AG04450 (cell line): ENCODE measurements at regions not wholly inside any gene's neighbourhood (a gene's known extent, or its start where the extent isn't known, plus 50 kb on each side); places are given as distances from the start of the nearest gene placed in this dataset.

Experiments used
- CTCF ChIA-PET: fragments of 300-600, 350-600 bp; formaldehyde crosslinking; extraction: SDS; loops from one replicate; lab custom pipeline; 2022; ENCODE audit warnings: antibody characterized with exemption, inconsistent platforms; lab: Charles Lee
- POLR2A ChIA-PET: fragments of 350-600 bp; formaldehyde crosslinking; extraction: SDS; loops from one replicate; lab custom pipeline; 2021; ENCODE audit warnings: antibody characterized with exemption, inconsistent platforms; lab: Yijun Ruan, JAX
- DNase-seq: peaks from one replicate; pipeline ENCODE4 v3.0.0-alpha.2; 2011; ENCODE audit warnings: low read depth, low spot score
- H3K27ac ChIP-seq: one replicate; pipeline ENCODE4 v1.5.1; 2012; ENCODE audit warnings: low read depth, low read length, control low read depth
- H3K27me3 ChIP-seq: one replicate; pipeline ENCODE4 v1.6.0; 2012; ENCODE audit warnings: low read length; ENCODE audit not compliant: control insufficient read depth, insufficient read depth
- H3K4me3 ChIP-seq: 2 replicates; pipeline ENCODE4 v1.5.1; 2011; ENCODE audit warnings: mild to moderate bottlenecking, low read depth, low read length, control low read depth
- H3K9me3 ChIP-seq: 2 replicates; pipeline ENCODE4 v1.5.1; 2012; ENCODE audit warnings: low read length; ENCODE audit not compliant: control insufficient read depth, insufficient read depth
- CTCF ChIP-seq: IDR thresholded peaks from 2 replicates; pipeline ENCODE4 v1.5.1; 2011; ENCODE audit warnings: low read depth, low read length, control low read depth, inconsistent platforms

GRCh38 chr17:5864741-5865657 lies 205.2 kb upstream of the WSCD1 start:
- no peak overlapping the region for H3K4me3 ChIP-seq
- TF ChIP-seq CTCF: no peak
- no peak overlapping the region for H3K27ac ChIP-seq
- H3K9me3 ChIP-seq: no peaks in the 10 kb centered on the region; the same call in 1 of the 2 replicates
- no peaks in the 10 kb centered on the region for H3K27me3 ChIP-seq
- CTCF ChIA-PET: no interaction called here
- POLR2A ChIA-PET: no interaction called here
- no peak for DNase-seq

GRCh38 chr17:5866978-5867377 lies 203.2 kb upstream of the WSCD1 start:
- Histone ChIP-seq H3K4me3 (no peak overlapping the region), H3K27ac (no peak overlapping the region), H3K9me3 (peaks cover 3% of the 10 kb centered on the region; the same call in 1 of the 2 replicates), H3K27me3 (no peaks in the 10 kb centered on the region)
- no peak for TF ChIP-seq CTCF
- DNase-seq: no peak
- ChIA-PET POLR2A (no interaction called here), CTCF (no interaction called here)

GRCh38 chr17:5869041-5869745 lies 201.0 kb upstream of the WSCD1 start:
- Histone ChIP-seq H3K27ac (no peak overlapping the region), H3K9me3 (peaks cover 3% of the 10 kb centered on the region; the same call in 1 of the 2 replicates), H3K27me3 (peaks cover 3% of the 10 kb centered on the region), H3K4me3 (no peak overlapping the region)
- POLR2A ChIA-PET: no interaction called here
- DNase-seq: no peak
- CTCF ChIA-PET: no interaction called here
- TF ChIP-seq CTCF: no peak

- peaks cover 5% of the 10 kb centered on the region; the same call in 1 of the 2 replicates for H3K9me3 ChIP-seq
- CTCF ChIA-PET: no interaction called here
- no peak overlapping the region for H3K4me3 ChIP-seq
- no peak for TF ChIP-seq CTCF
- DNase-seq: no peak
- H3K27me3 ChIP-seq: peaks cover 3% of the 10 kb centered on the region
- POLR2A ChIA-PET: no interaction called here
- no peak overlapping the region for H3K27ac ChIP-seq
Measured at GRCh38 chr17:5870231-5870953, 199.8 kb upstream of the WSCD1 start.
